Hematopoietic multipotent progenitor cell treated with erythropoietin and hydrocortisone succinate and interleukin-3 and kit ligand, for 15 days (in vitro differentiated cells): ENCODE measurements at regions not wholly inside any gene's neighbourhood (a gene's known extent, or its start where the extent isn't known, plus 50 kb on each side); places are given as distances from the start of the nearest gene placed in this dataset.

Source experiments
- DNase-seq: peaks from one replicate; pipeline ENCODE4 v3.0.0-alpha.2; 2015; ENCODE audit warnings: low spot score

GRCh38 chr2:137729305-137729704 is 235.0 kb upstream of the HNMT start:
- DNase-seq = no peak

DNA sequence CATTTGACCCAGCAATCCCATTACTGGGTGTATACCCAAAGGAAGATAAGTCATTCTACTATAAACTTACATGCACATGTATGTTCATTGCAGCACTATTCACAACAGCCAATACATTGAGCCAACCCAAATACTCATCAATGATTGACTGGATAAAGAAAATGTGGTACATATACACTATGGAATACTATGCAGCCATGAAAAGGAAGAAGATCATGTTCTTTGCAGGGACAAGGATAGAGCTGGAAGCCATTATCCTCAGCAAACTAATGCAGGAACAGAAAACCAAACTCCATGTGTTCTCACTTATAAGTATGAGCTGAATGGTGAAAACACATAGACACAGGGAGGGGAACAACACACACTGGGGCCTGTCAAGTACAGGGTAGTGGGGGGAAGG is 226.7 kb upstream of the HNMT start:
- DNase-seq = no peak

DNA sequence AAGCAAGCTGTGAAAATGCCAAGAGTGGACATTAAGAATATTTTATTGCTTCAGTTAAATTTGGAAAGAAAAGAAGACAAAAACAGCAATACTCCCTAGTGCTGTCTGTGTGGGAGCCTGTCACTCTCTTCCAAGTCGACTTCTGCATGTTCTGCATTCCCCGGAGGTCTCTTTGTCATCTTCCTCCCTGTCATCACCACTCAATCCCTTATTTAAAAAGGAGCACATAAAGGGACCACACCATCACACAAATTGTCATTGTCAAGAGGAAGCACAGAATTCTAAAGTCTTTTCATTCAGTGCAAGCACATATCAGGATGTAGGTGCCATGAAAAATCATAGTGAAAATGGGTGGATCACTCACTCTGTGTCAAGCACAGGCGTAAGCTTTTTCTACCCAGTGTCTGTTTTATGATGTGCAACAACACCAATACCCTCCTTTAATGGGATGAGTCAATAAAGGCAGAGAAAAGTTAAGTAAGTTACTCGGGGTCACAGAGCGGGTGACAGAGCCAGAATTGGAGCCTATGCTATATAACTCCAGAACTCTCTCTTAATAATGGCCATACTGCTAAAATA is 222.4 kb upstream of the HNMT start:
- no peak for DNase-seq

DNA sequence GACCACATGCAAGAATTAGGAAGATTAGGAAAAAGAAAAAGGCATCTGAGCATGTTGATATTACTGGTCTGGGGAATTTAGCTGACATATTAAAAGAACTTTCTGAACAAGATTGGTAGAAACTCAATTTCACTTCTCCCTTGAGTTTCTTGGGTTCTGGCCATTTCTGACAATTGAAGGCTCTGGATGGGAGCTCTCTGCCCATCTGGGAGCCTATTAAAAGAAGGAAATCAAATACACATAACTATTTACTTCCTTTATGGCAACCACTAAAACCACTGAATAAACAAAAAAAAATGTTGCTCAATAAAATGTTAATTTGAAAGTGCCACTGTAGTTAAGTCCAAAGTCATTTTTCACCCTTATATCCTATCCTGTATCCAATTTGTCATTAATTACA is 216.8 kb upstream of the HNMT start:
- DNase-seq = no peak

- no peak for DNase-seq
Observed at GRCh38 chr2:137748533-137748932, 215.7 kb upstream of the HNMT start.

DNA sequence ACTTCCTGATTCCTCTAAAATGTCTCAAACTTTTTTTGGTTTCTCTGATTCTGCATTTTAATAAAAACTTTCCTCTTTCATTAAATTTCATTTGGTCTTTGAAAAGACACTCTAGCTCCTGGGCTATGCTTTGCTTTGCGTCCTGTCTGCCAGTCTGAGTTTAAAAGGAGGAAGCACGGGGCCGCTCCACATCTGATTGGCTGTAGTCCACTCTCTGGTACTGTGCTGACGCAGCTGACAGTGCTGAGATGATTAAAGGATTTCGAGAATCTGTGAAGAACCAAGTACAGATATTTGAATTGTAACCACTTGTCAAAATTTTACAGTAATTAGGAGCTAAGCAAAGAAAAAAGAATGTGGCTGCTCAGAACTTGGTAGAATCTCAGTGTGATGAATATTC is 199.6 kb upstream of the HNMT start:
- no peak for DNase-seq

DNA sequence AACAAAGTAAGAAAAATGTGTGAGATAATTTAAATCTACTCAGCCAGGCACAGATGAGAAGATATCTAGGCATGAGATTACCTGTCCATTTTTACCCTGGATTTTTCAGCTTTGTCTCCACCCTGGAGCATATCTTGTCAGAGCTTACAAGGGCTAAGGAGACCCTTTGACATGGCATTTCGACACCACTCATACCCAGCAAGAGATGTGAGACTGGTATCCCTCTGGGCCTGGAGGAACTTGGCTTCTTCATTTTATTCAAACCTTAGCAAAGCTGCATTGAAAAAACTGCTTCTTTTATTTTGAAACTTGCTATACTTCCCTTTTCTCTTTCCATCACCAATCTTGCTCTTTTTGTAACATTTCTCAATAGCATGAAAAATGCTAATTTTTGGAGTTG is 194.9 kb upstream of the HNMT start:
- no peak for DNase-seq

DNA sequence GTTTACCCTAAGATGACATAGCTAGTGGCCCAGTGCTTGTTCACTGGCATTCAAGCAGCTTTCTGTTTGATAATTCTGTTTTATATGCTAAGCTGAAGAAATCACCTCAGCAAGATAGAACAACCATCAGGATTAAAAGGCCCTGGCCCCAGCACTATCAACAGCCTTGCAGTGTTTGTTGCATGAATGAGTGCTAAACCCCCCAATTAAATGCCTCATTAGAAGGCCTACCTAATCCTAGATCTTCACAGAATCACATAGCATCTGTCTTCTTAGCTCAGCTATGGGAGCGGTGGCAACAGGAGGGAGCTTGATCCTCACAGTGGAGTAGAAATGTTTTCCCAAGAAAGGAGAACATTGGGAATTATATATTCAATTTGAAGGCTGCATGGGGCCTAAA is 194.1 kb upstream of the HNMT start:
- DNase-seq = no peak

GRCh38 chr2:137771064-137771463 is 193.2 kb upstream of the HNMT start:
- DNase-seq = no peak

DNA sequence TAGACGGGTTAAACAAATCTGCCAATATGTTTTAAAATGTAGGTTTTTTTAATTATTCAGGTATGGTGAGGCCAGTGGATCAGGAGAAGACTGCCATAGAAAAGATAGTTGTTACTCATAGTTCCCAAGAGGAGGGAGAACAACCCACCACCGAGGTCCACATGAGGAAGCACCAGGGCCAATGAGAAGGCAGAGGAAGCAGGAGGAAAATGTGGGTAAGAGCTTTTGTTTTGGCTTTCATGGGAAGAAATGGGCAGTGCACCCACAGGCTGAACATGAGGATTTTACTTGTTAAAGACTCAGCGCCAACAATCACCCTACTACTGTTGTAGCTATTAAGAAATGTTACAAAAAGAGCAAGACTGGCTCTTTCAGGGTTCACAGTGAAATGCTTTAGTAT is 191.8 kb upstream of the HNMT start:
- no peak for DNase-seq

GRCh38 chr2:137775529-137775928 is 188.7 kb upstream of the HNMT start:
- no peak for DNase-seq

DNA sequence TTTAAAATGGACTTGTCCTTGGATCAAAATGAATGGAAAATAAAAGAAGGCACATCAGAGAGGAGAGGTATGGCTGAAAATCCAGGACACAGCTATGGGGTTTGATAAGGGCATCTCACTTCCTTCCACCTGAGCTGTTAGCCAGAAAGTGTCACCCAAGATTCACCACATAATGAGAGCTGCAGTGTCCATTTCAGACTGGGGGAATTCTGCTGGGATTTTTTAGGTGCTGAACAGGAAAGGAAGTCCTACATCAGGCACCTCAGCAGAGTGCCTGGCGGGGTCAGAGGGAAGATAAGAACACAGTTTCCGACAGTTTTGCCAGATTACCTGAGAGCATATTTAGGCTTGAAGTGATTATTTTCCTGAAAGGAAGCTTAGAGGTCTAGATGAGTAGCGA is 187.6 kb upstream of the HNMT start:
- no peak for DNase-seq

DNA sequence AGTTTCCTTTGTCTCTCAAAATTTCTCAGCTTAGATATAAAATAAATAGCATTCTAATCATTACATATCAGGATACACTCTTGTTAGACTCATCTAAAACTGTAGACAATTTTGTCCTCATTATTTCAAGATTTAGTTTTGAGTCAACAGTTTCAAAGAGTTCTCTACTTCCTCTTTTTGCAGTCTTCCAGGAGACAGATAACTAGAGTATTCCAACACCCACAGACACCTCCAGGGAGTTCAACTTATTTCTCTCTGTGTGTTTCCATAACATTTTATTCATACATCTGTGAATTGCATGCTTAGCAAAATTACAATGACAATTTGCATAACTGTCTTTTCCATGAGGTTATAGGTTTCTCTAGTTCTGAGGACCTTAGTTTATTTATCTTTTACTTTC is 166.6 kb upstream of the HNMT start:
- no peak for DNase-seq

- no peak for DNase-seq
Observed at GRCh38 chr2:137799600-137799999, 164.7 kb upstream of the HNMT start.

DNA sequence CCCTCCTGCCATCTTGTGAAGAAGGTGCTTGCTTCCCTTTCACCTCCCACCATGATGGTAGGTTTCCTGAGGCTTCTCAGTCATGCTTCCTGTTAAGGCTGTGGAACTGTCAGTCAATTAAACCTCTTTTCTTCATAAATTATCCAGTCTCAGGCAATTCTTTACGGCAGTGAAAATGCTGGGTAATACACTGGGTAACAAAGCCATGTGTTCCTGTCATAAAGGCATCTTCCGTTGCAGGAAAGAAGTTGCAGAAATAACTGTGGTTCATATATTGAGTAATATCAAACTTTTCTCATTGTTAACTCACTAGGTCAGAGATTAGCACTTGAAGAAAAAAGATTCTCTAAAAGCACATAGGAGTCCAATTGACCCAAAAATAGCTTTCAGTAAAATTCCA is 163.9 kb upstream of the HNMT start:
- DNase-seq = no peak

DNA sequence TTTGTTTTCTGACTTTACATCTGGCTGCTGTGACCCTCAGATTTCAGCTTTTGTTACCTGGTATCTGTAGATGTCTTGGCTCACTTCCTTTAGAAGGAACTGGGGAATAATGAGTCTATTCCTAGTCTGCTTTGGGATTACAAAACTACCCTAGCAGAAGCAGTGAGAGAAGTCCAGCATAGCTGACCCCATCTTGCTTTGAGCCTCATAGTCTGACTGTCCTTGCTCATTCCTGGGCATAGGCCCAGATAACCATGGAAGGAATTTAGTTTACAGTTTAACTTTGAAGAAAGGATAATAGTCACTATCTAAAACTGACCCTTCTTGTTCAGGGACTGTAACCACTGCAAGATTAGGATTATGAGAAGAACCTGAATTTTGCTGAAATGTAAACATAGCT is 163.0 kb upstream of the HNMT start:
- DNase-seq = no peak

DNA sequence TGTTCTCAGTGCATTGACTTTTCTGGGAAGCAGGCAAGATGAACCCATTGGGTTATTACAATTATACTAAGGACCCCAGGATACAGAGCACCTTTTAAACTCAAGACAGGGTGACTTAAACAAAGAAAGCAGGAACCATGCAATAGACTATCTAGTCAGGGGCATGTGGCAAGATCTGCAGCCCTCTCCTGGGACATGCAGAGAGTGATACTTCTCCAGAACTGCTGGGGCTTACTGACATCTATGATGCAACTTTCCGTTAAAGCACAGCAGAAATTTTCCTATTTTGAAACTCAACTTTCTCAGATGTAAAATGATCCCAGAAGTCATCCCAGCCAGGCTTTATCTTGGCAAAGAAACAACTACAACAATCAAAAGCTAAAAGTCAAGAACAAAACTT is 162.2 kb upstream of the HNMT start:
- no peak for DNase-seq

- DNase-seq = no peak
Observed at GRCh38 chr2:137806068-137806805, 158.0 kb upstream of the HNMT start.

GRCh38 chr2:137809252-137809651 is 155.0 kb upstream of the HNMT start:
- no peak for DNase-seq

DNA sequence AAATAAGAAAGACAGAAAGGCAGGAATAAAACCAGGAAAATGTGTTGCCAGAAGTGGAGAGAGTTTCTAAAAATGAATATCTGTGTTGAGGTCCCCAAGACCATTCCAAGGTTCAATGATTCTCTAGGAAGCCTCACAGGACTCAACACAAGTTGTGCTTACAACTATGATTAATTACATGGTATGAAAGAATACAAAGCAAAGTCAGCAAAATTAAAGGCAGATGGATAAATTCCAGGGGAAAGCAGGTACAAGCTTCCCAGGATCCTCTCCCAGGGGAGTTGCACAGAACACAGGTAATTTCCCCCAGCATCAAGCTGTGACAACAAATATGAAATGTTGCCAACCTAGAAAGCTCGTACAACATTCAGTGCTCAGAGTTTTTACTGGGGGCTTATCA is 154.4 kb upstream of the HNMT start:
- no peak for DNase-seq

DNA sequence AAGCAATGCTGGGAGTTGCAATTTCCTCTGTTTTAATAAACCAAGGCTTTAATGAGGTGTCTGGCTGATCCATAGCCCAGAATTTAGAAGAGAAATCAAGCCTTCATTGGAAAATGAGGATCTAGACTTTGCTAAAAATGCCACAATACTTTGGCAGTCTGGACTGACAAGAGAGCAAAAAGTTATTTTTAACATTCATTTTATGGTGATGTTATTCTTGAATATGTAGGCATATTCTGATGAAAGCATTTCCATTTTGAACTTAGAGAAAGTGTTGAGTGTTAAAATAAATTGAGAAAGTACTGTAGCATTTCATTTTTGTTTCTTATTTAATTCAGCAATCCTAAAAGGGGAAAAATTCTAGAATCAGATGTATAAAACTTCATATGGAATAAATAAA is 151.8 kb upstream of the HNMT start:
- DNase-seq = no peak

DNA sequence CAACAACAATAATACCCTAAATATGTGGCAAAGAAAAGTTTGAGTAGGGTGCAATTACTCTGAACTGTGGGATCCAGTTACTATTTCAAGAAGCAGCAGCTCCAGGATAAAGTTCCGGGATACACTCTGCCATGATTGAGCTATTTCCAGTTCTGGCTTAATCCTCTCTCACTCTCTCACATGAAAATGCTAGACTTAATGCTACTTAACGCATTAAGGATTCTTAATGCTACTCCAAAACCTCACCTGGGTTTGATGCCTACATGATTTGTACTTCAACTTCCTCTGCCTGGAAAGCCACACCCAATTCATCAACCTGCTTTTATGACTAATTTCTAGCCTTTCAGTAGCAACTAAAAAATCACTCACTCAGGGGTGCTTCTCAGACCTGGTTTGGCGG is 151.1 kb upstream of the HNMT start:
- no peak for DNase-seq

GRCh38 chr2:137817058-137817457 is 147.2 kb upstream of the HNMT start:
- no peak for DNase-seq

DNA sequence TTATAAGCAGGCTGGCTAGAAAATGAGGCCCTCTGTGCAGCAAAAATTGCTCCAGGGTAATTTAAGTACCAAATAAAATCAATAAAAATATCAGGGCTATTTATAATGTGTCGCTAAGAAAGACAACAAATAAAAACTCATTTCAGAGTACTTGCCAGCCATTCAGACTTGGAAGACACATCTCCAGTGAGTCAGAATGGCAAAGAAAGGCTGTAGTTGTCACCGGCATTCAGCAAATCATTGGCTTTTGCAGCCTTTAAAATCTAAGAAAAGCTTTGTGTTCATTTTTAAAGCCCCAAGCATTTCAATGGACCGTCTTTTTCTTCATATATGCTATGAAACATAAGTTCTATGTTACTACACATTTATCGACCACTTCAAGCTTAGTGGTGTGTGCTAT is 141.1 kb upstream of the HNMT start:
- no peak for DNase-seq
